ENCODE measurements at regions not wholly inside any gene's neighbourhood (a gene's known extent, or its start where the extent isn't known, plus 50 kb on each side); places are given as distances from the start of the nearest gene placed in this dataset.

DNA sequence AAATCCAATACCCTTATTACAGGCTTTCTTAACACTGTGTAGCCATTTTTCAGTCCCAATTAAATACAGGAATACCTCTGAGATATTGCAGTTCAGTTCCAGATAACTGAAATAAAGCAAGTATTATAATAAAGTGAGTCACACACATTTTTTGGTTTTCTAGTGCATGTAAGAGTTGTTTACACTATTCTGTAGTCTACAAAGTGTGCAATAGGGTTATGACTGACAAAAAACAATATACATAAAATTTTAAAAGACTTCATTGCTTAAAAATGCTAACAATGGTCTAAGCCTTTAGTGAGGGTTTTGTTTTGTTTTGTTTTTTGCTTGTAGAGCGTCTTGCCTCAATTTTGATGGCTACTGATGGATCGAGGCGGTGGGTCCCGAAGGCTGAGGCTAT, 434.4 kb upstream of the NBEA start:
- Mint-ChIP-seq H3K27me3 (ENCODE audit: low read depth) (no peaks in the 10 kb centered on the region), H3K36me3 (ENCODE audit: low read depth) (no peaks in the 10 kb centered on the region), H3K4me1 (ENCODE audit: low read depth) (peaks cover under 1% of the 10 kb centered on the region), H3K27ac (ENCODE audit: unreplicated experiment) (no peak overlapping the region), H3K9me3 (ENCODE audit: low read depth) (peaks cover 8% of the 10 kb centered on the region), H3K4me3 (ENCODE audit: unreplicated experiment) (no peak overlapping the region)
- no peak for DNase-seq (ENCODE audit: low spot score)
- TF ChIP-seq, protein P1, sequence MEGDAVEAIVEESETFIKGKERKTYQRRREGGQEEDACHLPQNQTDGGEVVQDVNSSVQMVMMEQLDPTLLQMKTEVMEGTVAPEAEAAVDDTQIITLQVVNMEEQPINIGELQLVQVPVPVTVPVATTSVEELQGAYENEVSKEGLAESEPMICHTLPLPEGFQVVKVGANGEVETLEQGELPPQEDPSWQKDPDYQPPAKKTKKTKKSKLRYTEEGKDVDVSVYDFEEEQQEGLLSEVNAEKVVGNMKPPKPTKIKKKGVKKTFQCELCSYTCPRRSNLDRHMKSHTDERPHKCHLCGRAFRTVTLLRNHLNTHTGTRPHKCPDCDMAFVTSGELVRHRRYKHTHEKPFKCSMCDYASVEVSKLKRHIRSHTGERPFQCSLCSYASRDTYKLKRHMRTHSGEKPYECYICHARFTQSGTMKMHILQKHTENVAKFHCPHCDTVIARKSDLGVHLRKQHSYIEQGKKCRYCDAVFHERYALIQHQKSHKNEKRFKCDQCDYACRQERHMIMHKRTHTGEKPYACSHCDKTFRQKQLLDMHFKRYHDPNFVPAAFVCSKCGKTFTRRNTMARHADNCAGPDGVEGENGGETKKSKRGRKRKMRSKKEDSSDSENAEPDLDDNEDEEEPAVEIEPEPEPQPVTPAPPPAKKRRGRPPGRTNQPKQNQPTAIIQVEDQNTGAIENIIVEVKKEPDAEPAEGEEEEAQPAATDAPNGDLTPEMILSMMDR (IDR thresholded peaks at IDR 0.05), result no peak

DNA sequence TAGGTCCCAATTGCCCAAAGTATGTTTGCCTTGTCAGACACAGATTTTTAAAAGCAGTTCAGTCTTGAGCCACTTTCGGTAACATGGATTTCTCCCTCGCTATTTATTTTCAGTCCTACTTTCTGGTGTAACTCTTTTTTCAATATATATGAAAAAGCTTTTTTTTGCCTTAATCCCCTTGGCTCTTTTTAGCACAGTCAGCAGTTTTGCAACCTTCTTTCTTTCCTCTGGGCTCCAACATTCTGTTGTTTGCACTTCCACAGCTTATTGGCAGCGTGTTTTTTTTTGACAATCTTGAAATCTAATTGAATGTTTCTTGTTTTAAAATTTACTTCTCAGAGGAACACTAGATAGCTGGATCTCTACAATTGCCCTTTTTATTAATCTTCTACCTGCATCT, 429.3 kb upstream of the NBEA start:
- H3K9me3 Mint-ChIP-seq (ENCODE audit: low read depth), result no peaks in the 10 kb centered on the region
- TF ChIP-seq, protein P1 (IDR thresholded peaks at IDR 0.05), result no peak
- no peaks in the 10 kb centered on the region for H3K36me3 Mint-ChIP-seq (ENCODE audit: low read depth)
- no peaks in the 10 kb centered on the region for H3K27me3 Mint-ChIP-seq (ENCODE audit: low read depth)
- no peak for DNase-seq (ENCODE audit: low spot score)
- no peaks in the 10 kb centered on the region for H3K4me1 Mint-ChIP-seq (ENCODE audit: low read depth)
- no peak overlapping the region for H3K27ac Mint-ChIP-seq (ENCODE audit: unreplicated experiment)
- H3K4me3 Mint-ChIP-seq (ENCODE audit: unreplicated experiment), result no peak overlapping the region

DNA sequence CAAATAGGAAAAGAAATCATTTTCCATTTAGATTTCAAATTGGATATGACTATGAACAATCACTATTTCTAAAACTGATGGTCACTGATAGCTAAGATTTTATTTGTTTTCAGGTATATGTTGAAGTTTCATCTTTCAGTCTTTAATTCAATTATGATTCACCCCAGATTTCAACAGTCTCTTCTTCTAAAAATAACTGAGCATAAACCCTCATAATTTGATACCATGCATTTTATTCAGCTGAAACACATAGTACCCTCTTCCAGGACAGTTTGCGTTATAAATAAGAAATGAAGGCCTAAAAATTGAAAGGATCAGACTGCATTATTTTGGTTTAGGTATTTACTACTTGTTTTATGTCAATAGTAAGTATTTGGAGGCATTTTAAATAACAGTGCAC, 428.5 kb upstream of the NBEA start:
- TF ChIP-seq, protein P1 (IDR thresholded peaks at IDR 0.05), result no peak
- no peak overlapping the region for H3K27ac Mint-ChIP-seq (ENCODE audit: unreplicated experiment)
- DNase-seq (ENCODE audit: low spot score), result no peak
- no peaks in the 10 kb centered on the region for H3K36me3 Mint-ChIP-seq (ENCODE audit: low read depth)
- H3K9me3 Mint-ChIP-seq (ENCODE audit: low read depth), result no peaks in the 10 kb centered on the region
- no peaks in the 10 kb centered on the region for H3K27me3 Mint-ChIP-seq (ENCODE audit: low read depth)
- H3K4me3 Mint-ChIP-seq (ENCODE audit: unreplicated experiment), result no peak overlapping the region
- H3K4me1 Mint-ChIP-seq (ENCODE audit: low read depth), result no peaks in the 10 kb centered on the region

DNA sequence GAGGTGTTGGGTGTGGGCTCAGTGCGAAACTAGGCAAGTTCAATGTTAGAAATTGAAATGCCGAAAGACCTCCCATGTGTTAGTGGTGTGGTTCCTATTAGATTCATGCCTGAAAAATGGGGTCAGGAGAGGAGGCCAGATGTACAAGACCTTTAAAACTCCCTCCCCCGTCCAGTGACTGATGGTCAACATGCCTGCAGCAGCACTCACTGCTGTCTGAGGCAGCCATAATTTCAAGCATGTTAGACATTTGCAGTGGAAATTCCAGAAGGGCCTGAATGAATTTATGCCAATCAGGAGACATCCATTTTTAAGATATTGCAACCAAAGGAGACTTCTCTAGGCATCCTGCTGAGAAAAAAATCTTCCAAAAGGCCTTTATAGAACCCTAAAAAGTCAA, 426.9 kb upstream of the NBEA start:
- Mint-ChIP-seq H3K27ac (ENCODE audit: unreplicated experiment) (no peak overlapping the region), H3K4me3 (ENCODE audit: unreplicated experiment) (no peak overlapping the region), H3K36me3 (ENCODE audit: low read depth) (no peaks in the 10 kb centered on the region), H3K9me3 (ENCODE audit: low read depth) (no peaks in the 10 kb centered on the region), H3K4me1 (ENCODE audit: low read depth) (no peaks in the 10 kb centered on the region), H3K27me3 (ENCODE audit: low read depth) (no peaks in the 10 kb centered on the region)
- no peak for DNase-seq (ENCODE audit: low spot score)
- TF ChIP-seq, protein P1 (IDR thresholded peaks at IDR 0.05), result no peak

DNA sequence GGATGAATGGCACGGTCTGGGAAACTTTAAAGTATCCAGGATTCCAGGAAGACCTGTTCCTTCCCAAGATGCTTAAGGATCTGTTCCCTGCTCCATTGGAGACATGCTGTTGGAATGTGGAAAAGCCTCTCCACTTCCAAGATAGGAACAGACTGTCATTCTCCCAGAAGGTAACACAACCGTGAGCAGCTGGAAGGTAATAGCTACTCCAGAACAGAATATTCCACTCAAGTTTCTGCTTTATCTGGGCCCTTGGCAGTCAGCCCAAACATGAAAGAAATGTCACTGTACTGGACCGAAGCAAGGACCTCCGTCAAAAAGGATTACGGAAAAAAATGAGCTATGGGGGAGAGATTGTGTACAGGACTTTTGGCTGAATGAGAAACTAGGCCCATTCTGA, 420.9 kb upstream of the NBEA start:
- no peak overlapping the region for H3K27ac Mint-ChIP-seq (ENCODE audit: unreplicated experiment)
- H3K4me1 Mint-ChIP-seq (ENCODE audit: low read depth), result peaks cover 2% of the 10 kb centered on the region
- no peaks in the 10 kb centered on the region for H3K27me3 Mint-ChIP-seq (ENCODE audit: low read depth)
- H3K9me3 Mint-ChIP-seq (ENCODE audit: low read depth), result no peaks in the 10 kb centered on the region
- H3K4me3 Mint-ChIP-seq (ENCODE audit: unreplicated experiment), result no peak overlapping the region
- TF ChIP-seq, protein P1 (IDR thresholded peaks at IDR 0.05), result no peak
- H3K36me3 Mint-ChIP-seq (ENCODE audit: low read depth), result no peaks in the 10 kb centered on the region
- DNase-seq (ENCODE audit: low spot score), result no peak
